Fibroblast of lung (primary cell): ENCODE measurements at regions not wholly inside any gene's neighbourhood (a gene's known extent, or its start where the extent isn't known, plus 50 kb on each side); places are given as distances from the start of the nearest gene placed in this dataset.
"Not testable (repeated sequence)": the region's sequence is repeated elsewhere in the genome, so short reads cannot be mapped to it uniquely, and the experiment has no call there.

Source experiments
- DNase-seq, 2 donors: peaks; one replicate each; pipeline versions ENCODE4 v3.0.0 to v3.0.0-alpha.2; 2010; ENCODE audit warnings: low read depth in 2 of 2
- H2AFZ ChIP-seq: 2 replicates; pipeline ENCODE4 v1.5.1; 2012; ENCODE audit warnings: low read length, control low read depth, inconsistent platforms
- H3K27ac ChIP-seq: 2 replicates; pipeline ENCODE4 v1.5.1; 2011; ENCODE audit warnings: low read length, control low read depth; ENCODE audit not compliant: insufficient read depth
- H3K27me3 ChIP-seq: 2 replicates; pipeline ENCODE4 v1.5.1; 2011; ENCODE audit warnings: mild to moderate bottlenecking, low read length; ENCODE audit not compliant: control insufficient read depth, insufficient read depth
- H3K36me3 ChIP-seq: 2 replicates; pipeline ENCODE4 v1.5.1; 2011; ENCODE audit warnings: low read length; ENCODE audit not compliant: control insufficient read depth, insufficient read depth
- H3K4me1 ChIP-seq: 2 replicates; pipeline ENCODE4 v1.5.1; 2011; ENCODE audit warnings: low read length; ENCODE audit not compliant: control insufficient read depth, insufficient read depth; ENCODE audit errors: extremely low read depth
- H3K4me2 ChIP-seq: 2 replicates; pipeline ENCODE4 v1.5.1; 2011; ENCODE audit warnings: low read length, control low read depth; ENCODE audit not compliant: insufficient read depth; ENCODE audit errors: extremely low read depth
- H3K4me3 ChIP-seq, 4 experiments: fragments of 200-600 bp in 1 of 4; sonication (generic) in 1 of 4; replicated peaks in 1 of 4; 2 replicates each; pipeline ENCODE4 v1.5.1; 2011 to 2016; ENCODE audit warnings: low read length in 4 of 4, low read depth in 3 of 4, mild to moderate bottlenecking in 3 of 4, control low read depth in 2 of 4, inconsistent platforms in 1 of 4, mixed read lengths in 1 of 4; ENCODE audit not compliant: insufficient read depth in 1 of 4; ENCODE audit errors: control extremely low read depth in 1 of 4
- H3K79me2 ChIP-seq: 2 replicates; pipeline ENCODE4 v1.5.1; 2012; ENCODE audit warnings: mild to moderate bottlenecking, low read length, inconsistent platforms; ENCODE audit not compliant: control insufficient read depth, insufficient read depth
- H3K9ac ChIP-seq: 2 replicates; pipeline ENCODE4 v1.5.1; 2011; ENCODE audit warnings: mild to moderate bottlenecking, low read length, control low read depth; ENCODE audit not compliant: insufficient read depth
- H3K9me3 ChIP-seq: 2 replicates; pipeline ENCODE4 v1.5.1; 2012; ENCODE audit warnings: low read depth, low read length; ENCODE audit not compliant: control insufficient read depth, insufficient read depth
- H4K20me1 ChIP-seq: 2 replicates; pipeline ENCODE4 v1.5.1; 2011; ENCODE audit warnings: low read length; ENCODE audit not compliant: control insufficient read depth, insufficient read depth; ENCODE audit errors: extremely low read depth
- EZH2 ChIP-seq: IDR thresholded peaks from 2 replicates; pipeline ENCODE4 v1.5.1; 2012; ENCODE audit warnings: low read length, control low read depth, mild to moderate bottlenecking; ENCODE audit errors: missing control alignments
- TF ChIP-seq, protein P1 (sequence below), 2 donors: IDR thresholded peaks in 1 of 2; conservative IDR thresholded peaks in 1 of 2; 1 replicate in 1 of 2; 2 replicates in 1 of 2; pipeline ENCODE4 v1.5.1; 2011 to 2012; ENCODE audit warnings: low read length in 2 of 2, control low read depth in 1 of 2, inconsistent platforms in 1 of 2, low read depth in 1 of 2, mild to moderate bottlenecking in 1 of 2

DNA sequence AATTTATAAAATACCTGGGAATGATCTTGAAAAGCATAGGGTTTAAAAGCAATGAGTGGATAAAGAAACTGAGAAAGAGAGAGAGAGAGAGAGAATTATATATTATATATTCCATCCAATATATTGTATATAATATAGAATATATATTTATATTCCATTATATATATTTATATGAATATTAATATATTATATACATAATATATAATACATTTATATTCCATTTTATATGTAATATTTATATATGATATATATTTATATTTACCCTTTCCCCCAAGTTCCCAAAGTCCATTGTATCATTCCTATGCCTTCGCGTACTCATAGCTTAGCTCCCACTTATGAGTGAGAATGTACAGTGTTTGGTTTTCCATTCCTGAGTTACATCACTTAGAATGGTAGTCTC lies 69.9 kb upstream of the SLC35F3 start:
- TF ChIP-seq EZH2, result no peak
- no peaks in the 10 kb centered on the region for H3K9me3 ChIP-seq
- no peak overlapping the region for H3K4me3 ChIP-seq
- no peaks in the 10 kb centered on the region for H3K36me3 ChIP-seq
- no peak overlapping the region for H3K27ac ChIP-seq
- H3K9ac ChIP-seq, result no peak overlapping the region
- no peak overlapping the region for H2AFZ ChIP-seq
- H3K27me3 ChIP-seq, result no peaks in the 10 kb centered on the region
- no peak overlapping the region for H3K4me2 ChIP-seq
- H3K79me2 ChIP-seq, result no peaks in the 10 kb centered on the region
- no peak for DNase-seq
- H3K4me1 ChIP-seq, result no peaks in the 10 kb centered on the region
- no peaks in the 10 kb centered on the region for H4K20me1 ChIP-seq

DNA sequence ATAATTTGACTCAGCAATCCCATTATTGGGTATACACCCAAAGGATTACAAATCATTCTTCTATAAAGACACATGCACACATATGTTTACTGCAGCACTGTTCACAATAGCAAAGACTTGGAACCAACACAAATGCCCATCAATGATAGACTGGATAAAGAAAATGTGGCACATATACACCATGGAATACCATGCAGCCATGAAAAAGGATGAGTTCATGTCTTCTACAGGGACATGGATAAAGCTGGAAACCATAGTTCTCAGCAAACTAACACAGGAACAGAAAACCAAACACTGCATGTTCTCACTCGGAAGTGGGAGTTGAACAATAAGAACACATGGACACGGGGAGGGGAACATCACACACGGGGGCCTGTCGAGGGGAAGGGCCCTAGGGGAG lies 66.3 kb upstream of the SLC35F3 start:
- H3K79me2 ChIP-seq, H3K4me2 ChIP-seq, H2AFZ ChIP-seq, H3K27ac ChIP-seq, H3K4me3 ChIP-seq, H3K27me3 ChIP-seq, H3K9me3 ChIP-seq, H4K20me1 ChIP-seq, H3K36me3 ChIP-seq, DNase-seq, H3K4me1 ChIP-seq, H3K9ac ChIP-seq: not testable (repeated sequence)

DNA sequence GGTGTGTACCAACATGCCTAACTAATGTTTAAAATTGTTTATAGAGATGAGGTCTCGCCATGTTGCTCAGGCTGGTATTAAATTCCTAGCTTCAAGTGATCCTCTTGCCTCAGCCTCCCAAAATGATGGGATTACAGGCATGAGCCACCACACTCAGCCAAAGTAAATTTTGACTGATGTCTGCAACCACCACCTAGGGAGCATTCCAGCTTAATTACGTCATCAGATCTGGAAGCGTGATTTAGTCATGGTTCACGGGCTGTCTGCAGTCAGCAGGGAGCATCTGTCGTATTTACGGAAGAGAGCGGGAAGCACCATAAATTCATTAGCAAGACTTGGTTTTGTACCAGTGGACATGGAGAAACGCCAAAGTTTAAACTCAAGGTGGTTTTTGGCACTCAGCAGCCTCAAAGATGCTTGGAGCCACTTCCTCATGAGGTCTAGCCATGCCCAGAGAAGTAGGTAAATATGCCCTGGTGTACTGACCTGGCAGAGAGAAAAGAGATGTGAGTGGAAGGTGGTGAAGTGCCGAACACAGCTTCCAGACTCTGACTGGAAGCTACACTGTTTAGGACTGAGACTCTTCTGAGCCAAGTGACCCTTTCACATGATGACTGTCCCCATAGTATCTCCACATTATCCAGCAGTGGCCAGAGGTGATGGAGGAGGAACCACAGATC lies 60.8 kb upstream of the SLC35F3 start:
- no peak overlapping the region for H3K27ac ChIP-seq
- no peaks in the 10 kb centered on the region for H3K79me2 ChIP-seq
- H3K27me3 ChIP-seq, result no peaks in the 10 kb centered on the region
- H4K20me1 ChIP-seq, result no peaks in the 10 kb centered on the region
- TF ChIP-seq EZH2, result no peak
- TF ChIP-seq, protein P1, sequence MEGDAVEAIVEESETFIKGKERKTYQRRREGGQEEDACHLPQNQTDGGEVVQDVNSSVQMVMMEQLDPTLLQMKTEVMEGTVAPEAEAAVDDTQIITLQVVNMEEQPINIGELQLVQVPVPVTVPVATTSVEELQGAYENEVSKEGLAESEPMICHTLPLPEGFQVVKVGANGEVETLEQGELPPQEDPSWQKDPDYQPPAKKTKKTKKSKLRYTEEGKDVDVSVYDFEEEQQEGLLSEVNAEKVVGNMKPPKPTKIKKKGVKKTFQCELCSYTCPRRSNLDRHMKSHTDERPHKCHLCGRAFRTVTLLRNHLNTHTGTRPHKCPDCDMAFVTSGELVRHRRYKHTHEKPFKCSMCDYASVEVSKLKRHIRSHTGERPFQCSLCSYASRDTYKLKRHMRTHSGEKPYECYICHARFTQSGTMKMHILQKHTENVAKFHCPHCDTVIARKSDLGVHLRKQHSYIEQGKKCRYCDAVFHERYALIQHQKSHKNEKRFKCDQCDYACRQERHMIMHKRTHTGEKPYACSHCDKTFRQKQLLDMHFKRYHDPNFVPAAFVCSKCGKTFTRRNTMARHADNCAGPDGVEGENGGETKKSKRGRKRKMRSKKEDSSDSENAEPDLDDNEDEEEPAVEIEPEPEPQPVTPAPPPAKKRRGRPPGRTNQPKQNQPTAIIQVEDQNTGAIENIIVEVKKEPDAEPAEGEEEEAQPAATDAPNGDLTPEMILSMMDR (conservative IDR thresholded peaks at IDR 0.05 in 1 of 2, IDR thresholded peaks at IDR 0.05 in 1 of 2; ENCODE audit: low read depth in 1 of 2, low read length in 2 of 2), result no peak
- no peak overlapping the region for H2AFZ ChIP-seq
- no peaks in the 10 kb centered on the region for H3K4me1 ChIP-seq
- H3K4me2 ChIP-seq, result no peak overlapping the region
- no peak overlapping the region for H3K9ac ChIP-seq
- no peaks in the 10 kb centered on the region for H3K9me3 ChIP-seq
- peak in 1 of 2 donors; percentile 70 for DNase-seq
- no peak overlapping the region for H3K4me3 ChIP-seq
- no peaks in the 10 kb centered on the region for H3K36me3 ChIP-seq

DNA sequence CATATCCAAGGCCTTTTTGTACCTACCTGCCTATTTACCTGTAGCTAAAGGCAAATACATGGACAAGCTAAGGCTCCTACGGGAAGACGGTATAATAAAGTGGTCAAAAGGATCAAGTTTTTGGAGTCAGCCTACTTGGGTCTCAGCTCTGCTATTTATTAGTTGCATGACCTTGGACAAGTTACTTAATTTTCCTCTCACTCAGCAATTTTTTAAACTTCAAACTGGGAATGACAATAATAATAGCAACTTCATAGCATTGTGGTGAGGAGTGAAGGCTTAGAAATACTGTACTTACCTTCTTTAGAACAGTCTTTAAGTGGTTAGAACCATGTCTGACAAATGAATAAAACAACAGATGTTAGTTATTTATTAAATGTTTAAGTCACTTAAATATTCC lies 60.2 kb upstream of the SLC35F3 start:
- Histone ChIP-seq H3K9me3 (no peaks in the 10 kb centered on the region), H3K4me2 (no peak overlapping the region), H3K79me2 (no peaks in the 10 kb centered on the region), H3K27ac (no peak overlapping the region), H3K4me1 (no peaks in the 10 kb centered on the region), H3K4me3 (no peak overlapping the region), H4K20me1 (no peaks in the 10 kb centered on the region), H2AFZ (no peak overlapping the region), H3K9ac (no peak overlapping the region), H3K36me3 (no peaks in the 10 kb centered on the region), H3K27me3 (no peaks in the 10 kb centered on the region)
- TF ChIP-seq, protein P1 (conservative IDR thresholded peaks at IDR 0.05 in 1 of 2, IDR thresholded peaks at IDR 0.05 in 1 of 2; ENCODE audit: low read depth in 1 of 2, low read length in 2 of 2), result no peak
- TF ChIP-seq EZH2, result no peak
- DNase-seq, result no peak
